Endodermal cell (in vitro differentiated cells): ENCODE measurements at regions not wholly inside any gene's neighbourhood (a gene's known extent, or its start where the extent isn't known, plus 50 kb on each side); places are given as distances from the start of the nearest gene placed in this dataset.

Source experiments
- DNase-seq: peaks from one replicate; pipeline ENCODE4 v3.0.0-alpha.2; 2017
- H3K27ac ChIP-seq: 2 replicates; pipeline ENCODE4 v1.5.1; 2013; ENCODE audit warnings: mild to moderate bottlenecking, low read depth, low read length, moderate library complexity
- H3K27me3 ChIP-seq: 2 replicates; pipeline ENCODE4 v1.6.1; 2013; ENCODE audit warnings: mild to moderate bottlenecking, low read length, moderate library complexity; ENCODE audit not compliant: insufficient read depth, control insufficient read depth, poor library complexity, severe bottlenecking
- H3K36me3 ChIP-seq: 2 replicates; pipeline ENCODE4 v1.7.0; 2013; ENCODE audit warnings: mild to moderate bottlenecking, low read length, moderate library complexity; ENCODE audit not compliant: control insufficient read depth, insufficient read depth
- H3K4me1 ChIP-seq: one replicate; pipeline ENCODE4 v1.7.0; 2013; ENCODE audit warnings: low read length; ENCODE audit not compliant: control insufficient read depth, insufficient read depth
- H3K4me3 ChIP-seq: 2 replicates; pipeline ENCODE4 v1.5.1; 2013; ENCODE audit warnings: mild to moderate bottlenecking, low read length, moderate library complexity
- H3K9ac ChIP-seq: 2 replicates; pipeline ENCODE4 v1.6.1; 2013; ENCODE audit warnings: mild to moderate bottlenecking, low read length, moderate library complexity; ENCODE audit not compliant: poor library complexity, severe bottlenecking; ENCODE audit errors: extremely low read depth
- H3K9me3 ChIP-seq: 2 replicates; pipeline ENCODE4 v1.6.1; 2013; ENCODE audit warnings: mild to moderate bottlenecking, low read length, moderate library complexity; ENCODE audit not compliant: control insufficient read depth
- H3K27ac Mint-ChIP-seq: 2 replicates; pipeline ENCODE4 v1.8.0; 2020; ENCODE audit warnings: mixed read lengths
- H3K27me3 Mint-ChIP-seq: 2 replicates; pipeline ENCODE4 v1.8.0; 2021; ENCODE audit warnings: mild to moderate bottlenecking, mixed read lengths; ENCODE audit not compliant: insufficient read depth
- H3K36me3 Mint-ChIP-seq: 2 replicates; pipeline ENCODE4 v1.8.0; 2020; ENCODE audit warnings: low read depth, mixed read lengths
- H3K4me1 Mint-ChIP-seq: 2 replicates; pipeline ENCODE4 v1.8.0; 2020; ENCODE audit warnings: mixed read lengths
- H3K4me3 Mint-ChIP-seq: 2 replicates; pipeline ENCODE4 v1.8.0; 2020; ENCODE audit warnings: mild to moderate bottlenecking, moderate library complexity, mixed read lengths
- H3K9me3 Mint-ChIP-seq: 2 replicates; pipeline ENCODE4 v1.8.0; 2020; ENCODE audit warnings: mild to moderate bottlenecking, mixed read lengths
- WGBS, 2 experiments: methylation state at CpG; one replicate each; pipeline versions ENCODE4 v1.1.5 to v1.1.7; 2013; ENCODE audit warnings: missing lambda C conversion rate in 2 of 2, mixed read lengths in 1 of 2; ENCODE audit not compliant: insufficient coverage in 1 of 2, insufficient read length in 1 of 2; 5-methylcytosine and 5-hydroxymethylcytosine counted together
- TF ChIP-seq, protein P1 (sequence below): fragments of 200-600 bp; sonication (generic); conservative IDR thresholded peaks from 2 replicates; pipeline ENCODE4 v1.5.0; 2021; ENCODE audit warnings: antibody characterized with exemption, mild to moderate bottlenecking

DNA sequence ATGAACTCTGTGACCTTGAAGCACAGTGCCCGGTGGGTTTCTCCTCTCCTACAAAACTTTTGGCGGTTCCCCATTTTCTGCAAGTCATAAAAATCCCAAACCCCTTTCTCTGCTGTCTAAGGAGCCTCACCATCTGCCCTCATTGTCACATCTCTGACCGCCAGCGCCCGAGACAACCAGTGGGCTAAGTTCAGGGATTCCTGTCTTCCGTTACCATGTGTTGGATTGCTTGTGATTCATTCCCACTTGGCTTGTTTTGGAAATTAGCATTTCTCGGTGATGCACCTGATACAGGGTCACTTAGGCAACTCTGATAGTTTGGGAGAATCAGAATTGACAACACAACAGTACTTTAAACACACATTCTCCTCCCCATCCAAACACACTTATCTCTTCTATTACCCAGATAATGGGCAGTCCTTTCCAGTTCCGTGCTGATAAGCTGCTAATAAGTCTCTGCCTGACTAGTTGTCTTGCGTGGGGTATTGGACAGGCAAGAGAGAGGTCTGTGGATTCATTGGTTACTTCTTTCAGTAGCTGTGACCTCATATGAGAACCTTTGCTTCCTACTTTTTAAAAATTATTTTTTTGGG lies 70.0 kb upstream of the KLF4 start:
- no peaks in the 10 kb centered on the region for H3K9me3 Mint-ChIP-seq
- 73 to 87% methylated on average over 5 to 9 of the region's 9 CpGs for WGBS, 2 experiments
- H3K9me3 ChIP-seq = no peaks in the 10 kb centered on the region
- DNase-seq = no peak
- no peak overlapping the region for H3K9ac ChIP-seq
- no peak overlapping the region for H3K4me3 Mint-ChIP-seq
- peaks cover 8% of the 10 kb centered on the region for H3K4me1 Mint-ChIP-seq
- H3K27me3 ChIP-seq = peaks cover 21% of the 10 kb centered on the region
- H3K36me3 Mint-ChIP-seq = no peaks in the 10 kb centered on the region
- H3K4me3 ChIP-seq = no peak overlapping the region
- no peak overlapping the region for H3K27ac ChIP-seq
- H3K27ac Mint-ChIP-seq = no peak overlapping the region
- TF ChIP-seq, protein P1, sequence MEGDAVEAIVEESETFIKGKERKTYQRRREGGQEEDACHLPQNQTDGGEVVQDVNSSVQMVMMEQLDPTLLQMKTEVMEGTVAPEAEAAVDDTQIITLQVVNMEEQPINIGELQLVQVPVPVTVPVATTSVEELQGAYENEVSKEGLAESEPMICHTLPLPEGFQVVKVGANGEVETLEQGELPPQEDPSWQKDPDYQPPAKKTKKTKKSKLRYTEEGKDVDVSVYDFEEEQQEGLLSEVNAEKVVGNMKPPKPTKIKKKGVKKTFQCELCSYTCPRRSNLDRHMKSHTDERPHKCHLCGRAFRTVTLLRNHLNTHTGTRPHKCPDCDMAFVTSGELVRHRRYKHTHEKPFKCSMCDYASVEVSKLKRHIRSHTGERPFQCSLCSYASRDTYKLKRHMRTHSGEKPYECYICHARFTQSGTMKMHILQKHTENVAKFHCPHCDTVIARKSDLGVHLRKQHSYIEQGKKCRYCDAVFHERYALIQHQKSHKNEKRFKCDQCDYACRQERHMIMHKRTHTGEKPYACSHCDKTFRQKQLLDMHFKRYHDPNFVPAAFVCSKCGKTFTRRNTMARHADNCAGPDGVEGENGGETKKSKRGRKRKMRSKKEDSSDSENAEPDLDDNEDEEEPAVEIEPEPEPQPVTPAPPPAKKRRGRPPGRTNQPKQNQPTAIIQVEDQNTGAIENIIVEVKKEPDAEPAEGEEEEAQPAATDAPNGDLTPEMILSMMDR = no peak
- H3K36me3 ChIP-seq = no peaks in the 10 kb centered on the region
- H3K27me3 Mint-ChIP-seq = peaks cover 56% of the 10 kb centered on the region
- H3K4me1 ChIP-seq = no peaks in the 10 kb centered on the region

DNA sequence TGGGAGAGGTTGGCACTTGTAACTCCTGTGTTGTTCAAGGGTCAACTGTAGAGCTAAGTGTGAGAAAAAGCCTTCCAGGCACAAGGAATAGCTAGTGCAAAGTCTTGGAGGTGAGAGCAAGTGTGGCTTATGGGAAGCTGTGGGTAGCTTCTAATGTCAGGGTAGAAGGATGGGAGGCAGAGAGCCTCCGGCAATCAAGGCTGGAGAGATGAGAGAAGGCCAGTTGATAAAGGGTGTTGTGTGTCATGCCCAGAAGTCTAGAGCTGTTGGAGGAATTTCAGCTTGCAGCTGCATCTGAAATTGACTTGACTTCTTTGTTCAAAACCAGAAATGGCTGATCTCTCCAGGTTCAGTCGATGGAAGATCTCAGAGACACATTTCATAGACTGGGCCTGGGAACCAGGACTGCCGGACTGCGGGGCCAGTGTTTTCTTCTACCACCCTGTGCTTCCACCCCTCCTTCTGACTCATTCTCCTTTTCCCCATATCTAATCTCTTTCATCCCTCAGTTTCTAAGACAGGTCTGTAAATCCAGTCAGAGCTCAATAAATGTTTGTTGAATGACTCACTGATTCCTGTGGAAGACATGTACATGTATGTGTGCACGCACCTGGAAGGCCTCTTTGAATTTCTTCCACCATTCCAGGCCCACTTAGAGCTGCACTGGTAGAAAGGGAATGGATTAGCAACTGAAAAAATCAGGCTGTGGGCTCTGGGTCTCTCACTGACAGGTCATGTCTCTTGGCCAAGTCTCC lies 67.8 kb upstream of the KLF4 start:
- H3K27me3 Mint-ChIP-seq = peaks cover 51% of the 10 kb centered on the region
- no peak overlapping the region for H3K27ac ChIP-seq

DNA sequence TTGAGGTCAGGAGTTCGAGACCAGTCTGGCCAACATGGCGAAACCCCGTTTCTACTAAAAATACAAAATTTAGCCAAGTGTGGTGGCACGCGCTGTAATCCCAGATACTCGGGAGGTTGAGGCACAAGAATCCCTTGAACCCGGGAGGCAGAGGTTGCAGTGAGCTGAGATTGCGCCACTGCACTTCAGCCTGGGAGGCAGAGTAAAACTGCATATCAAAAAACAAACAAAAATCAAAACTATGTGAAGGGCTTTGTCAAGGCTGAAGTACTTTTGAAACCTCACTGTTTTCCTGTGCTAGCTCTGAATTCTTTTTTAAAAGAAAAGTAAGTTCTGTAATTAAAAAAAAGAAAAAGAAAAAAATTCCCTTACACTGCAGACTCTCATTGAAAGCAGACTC lies 65.1 kb upstream of the KLF4 start:
- TF ChIP-seq, protein P1 = no peak
- no peaks in the 10 kb centered on the region for H3K36me3 ChIP-seq
- H3K4me1 ChIP-seq = no peaks in the 10 kb centered on the region
- peaks cover 21% of the 10 kb centered on the region for H3K27me3 ChIP-seq
- no peak overlapping the region for H3K9ac ChIP-seq
- no peak overlapping the region for H3K27ac Mint-ChIP-seq
- no peaks in the 10 kb centered on the region for H3K9me3 Mint-ChIP-seq
- no peak overlapping the region for H3K27ac ChIP-seq
- H3K4me1 Mint-ChIP-seq = peaks cover 5% of the 10 kb centered on the region
- no peak overlapping the region for H3K4me3 Mint-ChIP-seq
- no peaks in the 10 kb centered on the region for H3K9me3 ChIP-seq
- H3K36me3 Mint-ChIP-seq = no peaks in the 10 kb centered on the region
- H3K27me3 Mint-ChIP-seq = peaks cover 38% of the 10 kb centered on the region
- no peak for DNase-seq
- H3K4me3 ChIP-seq = no peak overlapping the region
- WGBS, 2 experiments = 93% methylated on average over 7 to 8 of the region's 8 CpGs

More for the DNA sequence above, 67.8 kb upstream of the KLF4 start:
- 76 to 86% methylated on average over 3 to 5 of the region's 5 CpGs for WGBS, 2 experiments
- TF ChIP-seq, protein P1 = no peak
- H3K36me3 Mint-ChIP-seq = no peaks in the 10 kb centered on the region
- DNase-seq = no peak
- H3K9me3 Mint-ChIP-seq = no peaks in the 10 kb centered on the region
- Histone ChIP-seq H3K9me3 (no peaks in the 10 kb centered on the region), H3K36me3 (no peaks in the 10 kb centered on the region), H3K9ac (no peak overlapping the region), H3K4me1 (no peaks in the 10 kb centered on the region), H3K4me3 (no peak overlapping the region), H3K27me3 (peaks cover 21% of the 10 kb centered on the region)
- no peak overlapping the region for H3K27ac Mint-ChIP-seq
- no peak overlapping the region for H3K4me3 Mint-ChIP-seq
- H3K4me1 Mint-ChIP-seq = peaks cover 8% of the 10 kb centered on the region
